Ishikawa (cell line): ENCODE measurements at regions not wholly inside any gene's neighbourhood (a gene's known extent, or its start where the extent isn't known, plus 50 kb on each side); places are given as distances from the start of the nearest gene placed in this dataset.

Source experiments
- CEBPB ChIP-seq: IDR thresholded peaks from 2 replicates; pipeline ENCODE4 v1.6.1; 2012
- CREB1 ChIP-seq: IDR thresholded peaks from 2 replicates; pipeline ENCODE4 v1.6.1; 2012; ENCODE audit warnings: low read depth
- EGR1 ChIP-seq: IDR thresholded peaks from 2 replicates; pipeline ENCODE4 v1.6.1; 2012
- EP300 ChIP-seq: IDR thresholded peaks from 2 replicates; pipeline ENCODE4 v1.6.1; 2012; ENCODE audit warnings: borderline replicate concordance
- FOXM1 ChIP-seq: IDR thresholded peaks from 2 replicates; pipeline ENCODE4 v1.6.1; 2012; ENCODE audit warnings: low read depth, borderline replicate concordance
- NFIC ChIP-seq: IDR thresholded peaks from 2 replicates; pipeline ENCODE4 v1.6.1; 2012
- RAD21 ChIP-seq: IDR thresholded peaks from 2 replicates; pipeline ENCODE4 v1.6.1; 2012; ENCODE audit warnings: low read depth
- TAF1 ChIP-seq: IDR thresholded peaks from 2 replicates; pipeline ENCODE4 v1.6.1; 2012; ENCODE audit warnings: low read depth, mild to moderate bottlenecking
- TCF12 ChIP-seq: IDR thresholded peaks from 2 replicates; pipeline ENCODE4 v1.6.1; 2012; ENCODE audit warnings: low read depth
- YY1 ChIP-seq: IDR thresholded peaks from 2 replicates; pipeline ENCODE4 v1.6.1; 2012; ENCODE audit warnings: low read depth
- ZBTB7A ChIP-seq: IDR thresholded peaks from 2 replicates; pipeline ENCODE4 v1.6.1; 2012; ENCODE audit warnings: low read depth
- TF ChIP-seq, protein P1 (sequence below): IDR thresholded peaks from 2 replicates; pipeline ENCODE4 v1.6.1; 2012; ENCODE audit warnings: low read depth, mild to moderate bottlenecking
- TF ChIP-seq, protein P2 (sequence below): IDR thresholded peaks from 2 replicates; pipeline ENCODE4 v1.6.1; 2012
- TF ChIP-seq, protein P3 (sequence below): IDR thresholded peaks from 2 replicates; pipeline ENCODE4 v1.6.1; 2012

DNA sequence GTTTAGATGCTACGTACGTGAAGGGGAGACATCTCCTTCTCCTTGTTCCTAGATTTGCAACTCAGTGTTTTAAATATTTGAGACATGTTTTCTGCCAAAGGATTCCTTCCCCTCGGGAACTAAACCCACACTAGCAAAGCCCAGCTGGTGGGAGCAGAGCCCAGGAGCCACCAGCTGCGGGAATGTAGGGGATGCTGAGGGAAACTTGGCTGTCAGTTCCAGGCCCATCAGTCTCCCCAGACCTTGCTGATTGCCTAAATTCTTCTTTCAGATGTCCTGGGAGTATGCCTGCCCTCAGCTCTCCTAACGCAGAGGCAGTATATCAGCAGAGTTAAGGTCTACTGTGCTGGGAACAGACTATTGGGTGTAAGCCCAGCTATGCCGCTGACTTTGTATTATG lies 630.0 kb upstream of the TENM3 start:
- TF ChIP-seq, protein P1, sequence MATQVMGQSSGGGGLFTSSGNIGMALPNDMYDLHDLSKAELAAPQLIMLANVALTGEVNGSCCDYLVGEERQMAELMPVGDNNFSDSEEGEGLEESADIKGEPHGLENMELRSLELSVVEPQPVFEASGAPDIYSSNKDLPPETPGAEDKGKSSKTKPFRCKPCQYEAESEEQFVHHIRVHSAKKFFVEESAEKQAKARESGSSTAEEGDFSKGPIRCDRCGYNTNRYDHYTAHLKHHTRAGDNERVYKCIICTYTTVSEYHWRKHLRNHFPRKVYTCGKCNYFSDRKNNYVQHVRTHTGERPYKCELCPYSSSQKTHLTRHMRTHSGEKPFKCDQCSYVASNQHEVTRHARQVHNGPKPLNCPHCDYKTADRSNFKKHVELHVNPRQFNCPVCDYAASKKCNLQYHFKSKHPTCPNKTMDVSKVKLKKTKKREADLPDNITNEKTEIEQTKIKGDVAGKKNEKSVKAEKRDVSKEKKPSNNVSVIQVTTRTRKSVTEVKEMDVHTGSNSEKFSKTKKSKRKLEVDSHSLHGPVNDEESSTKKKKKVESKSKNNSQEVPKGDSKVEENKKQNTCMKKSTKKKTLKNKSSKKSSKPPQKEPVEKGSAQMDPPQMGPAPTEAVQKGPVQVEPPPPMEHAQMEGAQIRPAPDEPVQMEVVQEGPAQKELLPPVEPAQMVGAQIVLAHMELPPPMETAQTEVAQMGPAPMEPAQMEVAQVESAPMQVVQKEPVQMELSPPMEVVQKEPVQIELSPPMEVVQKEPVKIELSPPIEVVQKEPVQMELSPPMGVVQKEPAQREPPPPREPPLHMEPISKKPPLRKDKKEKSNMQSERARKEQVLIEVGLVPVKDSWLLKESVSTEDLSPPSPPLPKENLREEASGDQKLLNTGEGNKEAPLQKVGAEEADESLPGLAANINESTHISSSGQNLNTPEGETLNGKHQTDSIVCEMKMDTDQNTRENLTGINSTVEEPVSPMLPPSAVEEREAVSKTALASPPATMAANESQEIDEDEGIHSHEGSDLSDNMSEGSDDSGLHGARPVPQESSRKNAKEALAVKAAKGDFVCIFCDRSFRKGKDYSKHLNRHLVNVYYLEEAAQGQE = no peak
- TF ChIP-seq EGR1 = no peak
- TF ChIP-seq TCF12 = no peak
- TF ChIP-seq, protein P2, sequence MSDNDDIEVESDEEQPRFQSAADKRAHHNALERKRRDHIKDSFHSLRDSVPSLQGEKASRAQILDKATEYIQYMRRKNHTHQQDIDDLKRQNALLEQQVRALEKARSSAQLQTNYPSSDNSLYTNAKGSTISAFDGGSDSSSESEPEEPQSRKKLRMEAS = no peak
- TF ChIP-seq EP300 = no peak
- TF ChIP-seq YY1 = no peak
- no peak for TF ChIP-seq TAF1
- no peak for TF ChIP-seq CREB1
- TF ChIP-seq ZBTB7A = no peak
- no peak for TF ChIP-seq RAD21
- no peak for TF ChIP-seq FOXM1
- TF ChIP-seq CEBPB = no peak
- TF ChIP-seq, protein P3, sequence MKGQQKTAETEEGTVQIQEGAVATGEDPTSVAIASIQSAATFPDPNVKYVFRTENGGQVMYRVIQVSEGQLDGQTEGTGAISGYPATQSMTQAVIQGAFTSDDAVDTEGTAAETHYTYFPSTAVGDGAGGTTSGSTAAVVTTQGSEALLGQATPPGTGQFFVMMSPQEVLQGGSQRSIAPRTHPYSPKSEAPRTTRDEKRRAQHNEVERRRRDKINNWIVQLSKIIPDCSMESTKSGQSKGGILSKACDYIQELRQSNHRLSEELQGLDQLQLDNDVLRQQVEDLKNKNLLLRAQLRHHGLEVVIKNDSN = no peak
- TF ChIP-seq NFIC = no peak
